Type B pancreatic cell (in vitro differentiated cells): ENCODE measurements at regions not wholly inside any gene's neighbourhood (a gene's known extent, or its start where the extent isn't known, plus 50 kb on each side); places are given as distances from the start of the nearest gene placed in this dataset.

Experiments
- DNase-seq: peaks from one replicate; pipeline ENCODE4 v3.0.0; 2021; ENCODE audit warnings: mixed read lengths; ENCODE audit not compliant: unreplicated experiment; ENCODE audit errors: extremely low spot score
- H3K27ac Mint-ChIP-seq: 2 replicates; pipeline ENCODE4 v1.8.0; 2021; ENCODE audit warnings: mild to moderate bottlenecking, mixed read lengths
- H3K27me3 Mint-ChIP-seq: 2 replicates; pipeline ENCODE4 v1.8.0; 2021; ENCODE audit warnings: mixed read lengths
- H3K36me3 Mint-ChIP-seq: 2 replicates; pipeline ENCODE4 v1.8.0; 2021; ENCODE audit warnings: mixed read lengths
- H3K4me1 Mint-ChIP-seq: one replicate; pipeline ENCODE4 v1.8.0; 2021; ENCODE audit warnings: mixed read lengths; ENCODE audit not compliant: unreplicated experiment
- H3K4me3 Mint-ChIP-seq: 2 replicates; pipeline ENCODE4 v1.8.0; 2021; ENCODE audit warnings: mild to moderate bottlenecking, mixed read lengths
- H3K9me3 Mint-ChIP-seq: 2 replicates; pipeline ENCODE4 v1.8.0; 2021; ENCODE audit warnings: mixed read lengths
- TF ChIP-seq, protein P1 (sequence below): fragments of 200-600 bp; sonication (generic); conservative IDR thresholded peaks from 2 replicates; pipeline ENCODE4 v1.5.0; 2021; ENCODE audit warnings: antibody characterized with exemption, mild to moderate bottlenecking

DNA sequence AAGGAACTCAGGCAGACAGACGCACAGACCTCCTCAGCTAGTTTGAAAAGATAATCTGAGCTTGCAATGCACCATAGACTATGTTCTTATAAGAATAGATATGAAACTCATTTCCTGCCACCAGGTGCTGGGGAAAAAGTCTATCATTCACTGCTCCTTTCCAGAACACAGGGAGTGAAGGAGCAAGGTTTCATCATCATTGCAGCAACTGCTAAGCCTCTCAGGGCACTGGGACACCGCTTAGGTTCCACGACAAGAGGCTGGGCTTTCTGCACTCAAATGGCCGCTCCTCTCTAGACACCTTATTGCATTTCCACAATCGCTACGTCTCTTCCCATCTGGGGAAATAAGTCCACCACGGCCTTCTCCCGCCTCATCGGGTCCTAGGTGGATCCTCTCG lies 418.5 kb upstream of the JARID2 start:
- no peak overlapping the region for H3K27ac Mint-ChIP-seq
- no peak for DNase-seq
- TF ChIP-seq, protein P1, sequence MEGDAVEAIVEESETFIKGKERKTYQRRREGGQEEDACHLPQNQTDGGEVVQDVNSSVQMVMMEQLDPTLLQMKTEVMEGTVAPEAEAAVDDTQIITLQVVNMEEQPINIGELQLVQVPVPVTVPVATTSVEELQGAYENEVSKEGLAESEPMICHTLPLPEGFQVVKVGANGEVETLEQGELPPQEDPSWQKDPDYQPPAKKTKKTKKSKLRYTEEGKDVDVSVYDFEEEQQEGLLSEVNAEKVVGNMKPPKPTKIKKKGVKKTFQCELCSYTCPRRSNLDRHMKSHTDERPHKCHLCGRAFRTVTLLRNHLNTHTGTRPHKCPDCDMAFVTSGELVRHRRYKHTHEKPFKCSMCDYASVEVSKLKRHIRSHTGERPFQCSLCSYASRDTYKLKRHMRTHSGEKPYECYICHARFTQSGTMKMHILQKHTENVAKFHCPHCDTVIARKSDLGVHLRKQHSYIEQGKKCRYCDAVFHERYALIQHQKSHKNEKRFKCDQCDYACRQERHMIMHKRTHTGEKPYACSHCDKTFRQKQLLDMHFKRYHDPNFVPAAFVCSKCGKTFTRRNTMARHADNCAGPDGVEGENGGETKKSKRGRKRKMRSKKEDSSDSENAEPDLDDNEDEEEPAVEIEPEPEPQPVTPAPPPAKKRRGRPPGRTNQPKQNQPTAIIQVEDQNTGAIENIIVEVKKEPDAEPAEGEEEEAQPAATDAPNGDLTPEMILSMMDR: no peak
- H3K4me1 Mint-ChIP-seq: peaks cover 53% of the 10 kb centered on the region
- peaks cover 5% of the 10 kb centered on the region for H3K9me3 Mint-ChIP-seq
- H3K4me3 Mint-ChIP-seq: no peak overlapping the region
- H3K27me3 Mint-ChIP-seq: peaks cover 11% of the 10 kb centered on the region
- H3K36me3 Mint-ChIP-seq: no peaks in the 10 kb centered on the region

DNA sequence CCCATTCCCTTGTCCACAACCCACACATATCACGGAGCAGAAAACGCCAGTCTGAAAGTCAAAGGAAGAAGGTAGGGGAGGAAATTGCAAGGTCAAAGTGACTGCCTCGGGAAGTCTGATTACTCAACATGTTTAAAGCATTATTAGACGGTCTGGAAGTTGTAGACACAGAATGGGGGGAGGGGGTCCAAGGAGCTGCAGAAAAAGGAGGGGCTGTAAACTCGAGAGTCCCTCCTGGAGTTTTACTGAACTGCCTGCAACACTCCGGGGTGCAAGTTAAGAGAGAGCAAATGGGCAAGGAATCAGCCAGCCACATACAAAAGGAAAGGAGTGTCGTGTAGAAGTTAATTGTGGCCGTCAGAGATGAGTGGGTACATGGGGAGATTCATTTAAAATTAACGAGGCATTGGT lies 417.7 kb upstream of the JARID2 start:
- Mint-ChIP-seq H3K27me3 (peaks cover 11% of the 10 kb centered on the region), H3K4me1 (peaks cover 51% of the 10 kb centered on the region), H3K27ac (no peak overlapping the region), H3K4me3 (no peak overlapping the region), H3K36me3 (no peaks in the 10 kb centered on the region), H3K9me3 (peaks cover 5% of the 10 kb centered on the region)
- TF ChIP-seq, protein P1: no peak
- no peak for DNase-seq

DNA sequence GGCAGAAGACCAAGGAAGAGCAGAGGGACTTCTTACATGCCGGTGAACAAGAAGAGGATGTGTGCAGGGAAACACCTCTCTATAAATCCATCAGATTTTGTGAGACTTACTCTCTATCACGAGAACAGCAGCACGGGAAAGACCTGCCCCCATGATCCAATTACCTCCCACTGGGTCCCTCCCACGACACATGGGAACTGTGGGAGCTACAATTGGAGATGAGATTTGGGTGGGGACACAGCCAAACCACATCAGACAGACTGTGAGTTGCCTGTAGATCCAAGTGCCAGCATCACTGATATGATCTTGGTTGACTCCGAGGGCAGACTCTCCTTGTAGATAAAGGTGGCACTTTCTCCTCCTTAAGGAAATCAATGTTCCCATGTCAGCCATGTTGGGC lies 414.8 kb upstream of the JARID2 start:
- H3K9me3 Mint-ChIP-seq: peaks cover 5% of the 10 kb centered on the region
- peaks cover 11% of the 10 kb centered on the region for H3K27me3 Mint-ChIP-seq
- no peak for DNase-seq
- TF ChIP-seq, protein P1: no peak
- H3K36me3 Mint-ChIP-seq: no peaks in the 10 kb centered on the region
- H3K4me3 Mint-ChIP-seq: peak overlapping the region; percentile 30
- H3K4me1 Mint-ChIP-seq: peaks cover 31% of the 10 kb centered on the region
- H3K27ac Mint-ChIP-seq: no peak overlapping the region

DNA sequence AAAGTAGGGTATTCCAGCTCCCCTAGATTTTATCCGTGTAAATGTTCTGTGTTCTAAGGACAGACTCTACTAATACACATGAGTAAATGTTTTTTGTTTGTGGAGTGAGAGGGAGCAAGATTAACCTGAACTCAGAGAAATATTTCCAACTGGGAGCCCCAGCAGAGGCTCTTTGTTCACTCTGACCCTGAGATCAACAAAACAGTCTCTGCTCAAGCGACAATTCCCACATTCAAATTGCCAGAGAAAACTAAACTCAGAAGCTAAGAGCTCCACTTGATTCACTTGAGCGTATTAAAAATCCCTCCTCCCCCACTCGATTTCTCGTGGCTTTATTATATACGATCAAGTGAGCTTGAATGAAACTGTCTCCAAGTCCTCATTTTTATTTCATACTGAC lies 413.9 kb upstream of the JARID2 start:
- Mint-ChIP-seq H3K4me1 (peaks cover 39% of the 10 kb centered on the region), H3K27ac (no peak overlapping the region), H3K4me3 (no peak overlapping the region), H3K9me3 (peaks cover 5% of the 10 kb centered on the region), H3K27me3 (peaks cover 16% of the 10 kb centered on the region), H3K36me3 (no peaks in the 10 kb centered on the region)
- no peak for DNase-seq
- TF ChIP-seq, protein P1: no peak

DNA sequence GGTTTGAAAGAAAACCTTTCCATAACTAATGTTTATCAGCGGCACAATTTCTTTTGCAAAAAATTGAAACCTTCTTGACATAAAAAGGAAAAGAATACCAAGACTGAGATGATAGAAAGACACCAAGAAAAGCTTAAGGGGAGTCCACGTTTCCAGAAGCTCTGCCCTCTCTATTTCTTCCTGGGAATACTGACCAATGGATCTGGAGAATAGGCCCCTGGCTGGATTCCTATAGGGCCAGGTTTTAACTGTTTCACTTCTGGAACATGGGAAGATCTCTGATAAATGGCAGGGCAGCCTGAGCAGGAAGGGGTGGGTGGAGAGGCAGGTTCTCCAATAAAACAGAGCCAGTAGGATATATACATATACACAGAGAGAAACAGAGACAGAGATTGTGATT lies 413.4 kb upstream of the JARID2 start:
- TF ChIP-seq, protein P1: no peak
- Mint-ChIP-seq H3K36me3 (no peaks in the 10 kb centered on the region), H3K9me3 (peaks cover 5% of the 10 kb centered on the region), H3K27ac (no peak overlapping the region), H3K27me3 (peaks cover 17% of the 10 kb centered on the region), H3K4me3 (no peak overlapping the region), H3K4me1 (peaks cover 40% of the 10 kb centered on the region)
- DNase-seq: no peak
